Cerebellar cortex (tissue), 1 donor: ENCODE measurements at regions not wholly inside any gene's neighbourhood (a gene's known extent, or its start where the extent isn't known, plus 50 kb on each side); places are given as distances from the start of the nearest gene placed in this dataset.
"Not testable (repeated sequence)": the region's sequence is repeated elsewhere in the genome, so short reads cannot be mapped to it uniquely, and the experiment has no call there.

Experiments used
- DNase-seq: peaks from one replicate; pipeline ENCODE4 v3.0.0-alpha.2; 2015; ENCODE audit warnings: low spot score

DNA sequence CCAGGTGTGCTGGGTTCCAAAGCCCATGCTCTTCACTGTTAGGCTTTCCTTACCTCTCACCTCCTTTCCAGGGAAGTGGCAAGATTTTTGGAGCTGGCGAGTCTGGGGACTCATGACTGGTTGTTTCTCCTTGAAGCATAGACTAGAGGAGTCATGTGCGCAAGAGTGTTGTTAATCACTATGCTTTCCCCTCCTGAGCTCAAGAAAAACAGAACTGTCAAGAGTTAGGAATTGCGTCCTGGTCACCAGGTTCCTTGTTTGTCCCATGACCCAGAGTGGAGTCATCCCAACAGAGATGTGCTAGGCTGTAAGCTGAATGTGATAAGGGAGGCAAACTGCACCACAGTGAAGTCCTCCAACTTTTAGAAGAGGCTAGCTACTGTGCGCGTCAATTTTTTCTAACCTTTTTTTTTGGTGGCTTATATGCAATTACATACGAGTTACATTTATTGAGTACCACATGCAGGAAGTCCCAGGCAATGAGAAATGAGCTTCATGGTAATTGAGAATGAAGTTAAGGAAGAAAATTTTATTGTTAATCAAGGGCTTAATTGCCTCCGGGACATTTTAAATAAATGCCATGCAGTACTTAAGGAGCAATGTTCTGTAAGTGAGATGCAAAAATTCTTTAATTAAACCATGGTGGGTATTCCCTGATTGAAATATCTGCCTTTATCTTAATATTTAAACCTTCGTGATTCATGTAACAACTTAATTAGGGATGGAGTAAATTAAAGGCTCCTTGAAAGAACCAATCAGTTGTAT lies 233.9 kb downstream of the ZIC5 start:
- DNase-seq, result no peak

DNA sequence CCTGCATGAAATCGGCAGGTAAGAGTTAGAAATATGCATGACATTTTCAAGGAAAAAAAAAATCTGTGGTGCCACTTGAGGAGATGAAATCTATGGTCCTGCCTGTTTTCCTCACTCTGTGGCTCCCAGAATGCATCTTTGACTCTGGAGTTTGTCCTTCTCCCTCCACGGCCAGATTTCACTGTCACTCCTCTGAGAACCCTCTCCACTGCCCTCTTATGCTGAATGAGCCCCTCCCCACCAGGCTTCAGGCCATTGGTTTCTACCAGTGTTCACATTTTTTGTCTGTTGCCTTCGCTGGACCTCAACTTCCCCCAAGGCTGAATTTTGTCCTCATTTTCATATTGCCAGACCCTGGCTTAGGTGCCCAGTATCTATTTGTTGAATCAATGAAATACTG lies 235.0 kb downstream of the ZIC5 start:
- no peak for DNase-seq

DNA sequence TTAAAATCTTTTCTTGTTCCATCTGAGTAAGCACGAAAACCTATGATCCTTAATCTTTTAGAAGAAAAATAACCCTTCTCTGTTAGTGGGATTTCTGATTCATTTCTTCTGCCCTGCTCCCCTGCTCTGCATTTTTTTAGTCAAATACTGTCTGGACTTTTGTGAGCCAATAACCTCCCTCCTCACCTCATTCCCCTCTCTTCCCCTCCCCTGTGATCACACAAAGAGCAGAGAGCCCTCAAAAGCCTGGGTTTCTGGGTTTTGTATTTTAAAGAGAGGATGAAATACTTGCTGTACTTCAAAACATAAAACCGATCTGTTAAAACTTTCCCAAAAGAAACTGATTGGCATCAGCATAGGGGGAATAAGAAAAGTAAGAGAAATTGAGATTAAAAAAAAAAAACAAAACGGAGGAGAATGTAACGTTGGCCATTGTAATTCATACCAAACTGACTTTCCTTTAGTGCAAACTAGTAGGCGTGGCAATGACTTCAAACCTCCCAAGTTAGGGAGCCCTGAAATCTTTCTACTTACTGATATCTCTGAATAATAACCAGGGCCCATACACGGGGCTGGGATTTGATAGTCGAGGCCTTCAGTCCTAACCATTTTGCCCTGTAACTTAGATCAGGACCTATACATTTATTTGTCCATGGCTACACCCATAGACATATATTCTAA lies 232.9 kb downstream of the TM9SF2 start:
- DNase-seq, result no peak

DNA sequence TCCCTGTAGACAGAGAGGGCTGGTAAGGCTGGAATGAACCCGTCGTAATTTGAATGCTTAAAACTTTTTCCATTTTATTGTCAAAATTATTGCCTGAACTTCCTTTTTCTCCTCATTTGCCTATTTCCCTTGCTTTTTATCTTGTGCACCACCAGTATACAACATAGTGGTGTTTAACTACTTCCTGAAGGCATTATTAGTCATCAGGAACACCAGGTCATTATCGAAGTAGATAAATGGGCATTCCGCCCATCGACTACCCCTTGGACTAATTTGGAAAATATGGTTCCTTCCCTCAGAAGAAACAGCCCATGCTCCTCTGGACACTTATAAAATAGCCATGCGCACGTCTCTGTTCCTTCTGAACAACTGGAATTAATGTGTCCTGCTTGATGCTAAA lies 232.1 kb downstream of the TM9SF2 start:
- no peak for DNase-seq

DNA sequence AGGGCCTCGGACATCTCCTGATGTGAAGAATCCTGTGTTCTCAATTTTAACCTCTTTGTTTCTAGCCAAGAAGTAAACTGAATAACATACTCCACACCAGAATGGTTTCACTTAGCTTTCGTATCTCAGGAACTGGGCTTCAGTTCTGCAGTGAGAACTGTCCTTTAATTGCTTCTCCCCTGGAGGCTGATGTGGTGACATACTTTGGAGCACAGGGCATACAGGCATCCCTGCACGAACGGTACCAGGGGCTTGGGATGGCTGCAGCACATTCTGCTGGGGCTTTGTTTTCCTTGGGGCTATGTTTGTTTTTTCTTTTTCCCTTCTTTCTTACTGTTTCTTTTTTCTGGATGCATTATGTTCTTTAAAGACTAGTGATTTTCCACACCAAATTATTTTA lies 230.5 kb downstream of the TM9SF2 start:
- no peak for DNase-seq

DNA sequence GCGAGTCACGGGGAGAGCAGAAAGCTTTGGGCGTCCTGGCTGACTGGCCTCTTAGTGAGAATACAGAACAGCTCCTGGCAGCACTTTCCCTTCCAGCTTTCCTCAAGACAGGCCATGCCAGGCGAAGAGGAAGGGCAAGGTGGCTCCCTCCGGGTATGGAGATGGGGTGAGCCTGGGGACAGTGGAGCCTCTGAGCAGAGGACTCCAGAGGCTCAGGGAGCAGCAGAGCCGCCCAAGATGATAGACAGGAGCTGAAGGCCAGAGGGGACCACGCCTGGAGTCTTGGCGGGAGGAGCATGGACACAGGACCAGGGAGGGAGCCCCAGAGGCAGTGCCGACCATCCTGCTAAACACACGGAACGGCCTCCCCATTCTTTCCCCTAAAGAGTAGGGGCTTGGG lies 229.1 kb downstream of the TM9SF2 start:
- no peak for DNase-seq

DNA sequence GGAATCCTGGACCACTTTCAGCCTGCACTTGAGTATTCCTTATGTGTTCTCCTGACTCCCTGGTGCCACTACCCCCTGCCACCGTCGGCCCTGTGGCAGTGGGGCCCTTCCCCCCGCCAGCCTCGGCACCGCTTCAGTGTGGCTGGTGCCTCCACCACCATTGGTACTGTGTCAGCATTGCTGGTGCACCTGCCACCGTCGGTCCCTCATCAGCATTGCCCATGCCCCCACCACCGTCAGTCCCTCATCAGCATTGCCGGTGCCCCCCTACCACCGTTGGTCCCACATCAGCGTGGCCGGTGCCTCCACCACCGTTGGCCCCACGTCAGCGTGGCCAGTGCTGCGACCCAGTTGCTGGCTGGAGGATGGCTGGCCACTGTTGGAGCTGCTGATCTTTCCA lies 228.5 kb downstream of the TM9SF2 start:
- no peak for DNase-seq

DNA sequence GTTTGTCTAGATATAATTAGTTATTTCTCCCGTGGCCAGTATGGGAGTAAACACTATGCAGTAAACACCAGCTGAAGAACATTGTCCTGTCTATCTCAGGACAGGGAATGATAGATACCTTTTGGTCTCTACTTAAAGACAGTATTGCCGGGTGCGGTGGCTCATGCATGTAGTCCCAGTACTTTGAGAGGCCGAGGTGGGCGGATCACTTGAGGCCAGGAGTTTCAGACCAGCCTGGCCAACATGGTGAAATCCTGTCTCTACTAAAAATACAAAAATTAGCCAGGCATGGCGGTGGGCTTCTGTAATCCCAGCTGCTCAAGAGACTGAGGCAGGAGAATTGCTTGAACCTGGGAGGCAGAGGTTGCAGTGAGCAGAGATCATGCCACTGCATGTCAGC lies 226.4 kb downstream of the TM9SF2 start:
- DNase-seq, result not testable (repeated sequence)

DNA sequence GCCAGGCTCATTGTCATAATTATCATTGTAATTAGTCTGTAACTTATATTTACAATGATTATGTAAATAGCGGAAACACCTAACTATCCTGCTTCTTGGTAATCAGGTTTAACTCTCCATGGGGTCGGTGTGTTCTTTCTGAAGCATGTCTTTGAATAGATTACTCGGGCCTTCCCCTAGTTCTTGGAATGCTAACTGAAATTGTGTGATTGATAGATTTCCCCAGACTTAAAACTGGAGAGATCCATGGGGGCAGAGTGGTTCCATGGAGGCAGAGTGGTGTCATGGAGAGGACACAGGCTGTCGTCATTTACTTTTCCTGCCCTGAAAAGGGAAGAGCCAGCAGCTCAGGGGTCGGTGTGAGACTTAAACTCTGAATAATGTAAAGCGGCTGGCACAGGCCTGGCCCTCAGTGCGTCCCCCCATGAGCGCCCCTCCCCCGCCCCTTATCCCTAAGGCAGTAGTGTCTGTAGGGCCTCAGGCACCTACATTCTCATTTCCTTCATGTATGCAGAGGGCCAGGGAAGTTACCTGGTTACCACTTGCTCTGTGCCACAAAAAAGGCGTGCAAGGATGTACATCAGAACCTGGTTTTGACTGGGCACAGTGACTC lies 225.1 kb downstream of the TM9SF2 start:
- DNase-seq, result no peak

DNA sequence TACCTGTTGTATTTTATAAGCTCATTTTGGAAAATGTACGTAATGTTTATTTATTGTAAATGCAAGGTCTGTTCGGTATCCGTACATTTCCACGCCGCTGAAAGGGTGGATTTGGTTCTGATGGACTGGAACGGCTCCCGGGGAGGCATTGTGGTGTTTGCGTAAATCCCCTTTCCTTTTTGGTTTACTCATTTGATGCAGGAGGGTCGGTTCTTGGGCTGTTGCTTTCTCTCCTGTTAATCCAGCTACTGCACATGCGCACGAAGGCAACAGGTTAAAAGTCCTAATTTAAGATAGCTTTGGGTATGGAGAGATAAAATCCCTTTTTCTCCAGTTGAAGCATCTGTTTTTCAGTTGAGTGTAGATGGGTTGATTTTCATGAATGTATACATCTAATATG lies 224.4 kb downstream of the TM9SF2 start:
- no peak for DNase-seq

DNA sequence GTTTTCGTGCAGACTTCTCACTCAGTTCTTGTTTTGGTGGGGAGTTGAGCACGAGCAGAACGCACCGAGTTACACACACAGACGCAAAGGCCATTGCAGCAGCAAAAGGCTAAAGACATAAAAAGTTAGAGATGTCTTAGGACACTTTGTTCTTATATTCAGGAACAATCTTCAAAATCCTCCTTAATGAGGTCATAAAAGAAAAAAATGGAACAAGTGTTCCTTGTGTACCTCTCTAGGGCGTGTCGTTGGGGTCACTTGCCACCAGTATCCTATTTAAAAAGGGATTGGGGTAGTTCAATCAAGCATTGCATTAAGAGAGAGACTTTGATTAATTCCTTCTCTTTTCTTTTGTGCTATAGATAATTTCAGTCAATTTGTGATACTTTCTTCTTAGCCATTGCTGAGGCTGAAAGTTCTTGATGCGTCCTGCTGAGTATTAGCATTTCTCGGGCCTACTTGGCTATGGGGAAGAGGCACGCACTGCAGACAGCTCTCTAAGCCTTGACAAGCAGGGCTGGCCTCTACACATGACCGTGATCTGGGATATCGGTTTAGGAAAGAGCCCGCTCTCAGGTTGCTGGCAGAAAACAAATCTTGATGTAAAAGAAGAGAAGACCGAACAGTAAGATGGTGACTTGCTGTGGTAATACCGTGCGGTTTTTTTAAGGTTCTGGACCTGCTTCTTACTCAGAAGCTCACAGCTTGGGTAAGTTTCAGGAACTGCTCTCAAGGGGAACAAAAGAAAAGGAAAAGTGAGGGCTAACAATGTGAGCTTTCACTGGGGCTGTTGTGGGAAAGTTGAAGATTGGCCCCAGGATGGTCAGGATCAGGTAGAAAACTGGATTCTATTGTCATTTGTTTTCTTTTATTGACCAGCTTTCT lies 223.6 kb downstream of the TM9SF2 start:
- no peak for DNase-seq

DNA sequence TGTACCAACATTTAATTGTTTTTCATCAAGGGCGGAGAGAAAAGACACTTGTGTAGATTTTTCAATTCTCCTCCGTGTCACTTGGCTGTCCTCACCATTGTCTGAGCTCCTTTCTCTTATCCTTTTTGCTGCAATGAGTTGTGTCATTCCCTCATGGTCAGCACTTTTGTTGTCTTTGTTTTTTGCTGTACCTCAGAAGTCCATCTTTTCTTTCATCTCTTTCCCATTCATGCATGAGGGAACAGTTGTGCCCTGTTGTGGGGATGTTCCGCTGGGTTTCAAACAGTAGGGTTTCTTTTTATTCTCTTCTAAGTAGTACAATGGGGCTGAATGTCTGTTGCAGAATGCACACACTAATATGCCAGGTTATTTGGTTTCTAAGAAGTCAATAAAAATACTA lies 222.6 kb downstream of the TM9SF2 start:
- DNase-seq, result no peak

DNA sequence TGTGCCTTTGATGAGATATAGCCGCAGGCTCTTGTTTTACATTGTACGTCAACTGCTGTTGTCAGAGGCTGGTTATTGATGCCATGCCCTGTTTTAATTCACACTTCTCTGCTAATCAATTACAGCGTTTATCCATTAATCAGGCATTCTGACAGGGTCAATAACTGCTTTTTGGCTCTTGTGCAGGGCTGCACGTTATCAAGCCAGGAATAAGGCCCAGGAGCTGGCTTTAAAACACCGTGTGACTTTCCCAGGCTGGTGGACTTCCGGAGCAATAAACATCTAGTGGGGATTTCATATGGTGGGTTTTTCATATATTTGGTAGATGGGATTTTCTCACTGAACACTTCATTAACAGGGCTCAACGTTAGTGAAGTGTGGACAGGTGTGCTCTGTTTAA lies 221.7 kb downstream of the TM9SF2 start:
- no peak for DNase-seq

DNA sequence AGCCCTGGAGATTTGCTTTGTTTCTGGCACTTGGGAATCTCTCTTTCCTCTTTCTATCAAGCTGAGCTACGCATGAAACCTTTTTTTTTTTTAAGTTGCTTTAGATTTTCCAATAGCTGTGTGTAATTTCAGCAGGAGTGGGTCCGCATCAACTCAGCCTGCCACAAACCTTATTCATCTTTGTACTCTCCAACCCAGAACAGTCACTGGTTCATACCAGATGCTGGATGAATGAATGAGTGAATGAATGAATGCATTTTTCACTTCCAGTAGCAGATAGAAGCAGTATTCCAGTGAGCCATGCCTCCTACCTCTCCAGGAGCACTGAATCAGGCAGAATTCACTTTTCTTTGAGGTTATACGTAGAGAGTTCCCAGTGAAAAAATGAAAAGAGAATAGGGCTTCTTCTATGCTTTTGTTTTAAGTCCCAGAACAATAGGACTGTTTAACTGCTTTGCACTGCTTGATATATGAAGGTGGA lies 221.1 kb downstream of the TM9SF2 start:
- no peak for DNase-seq

DNA sequence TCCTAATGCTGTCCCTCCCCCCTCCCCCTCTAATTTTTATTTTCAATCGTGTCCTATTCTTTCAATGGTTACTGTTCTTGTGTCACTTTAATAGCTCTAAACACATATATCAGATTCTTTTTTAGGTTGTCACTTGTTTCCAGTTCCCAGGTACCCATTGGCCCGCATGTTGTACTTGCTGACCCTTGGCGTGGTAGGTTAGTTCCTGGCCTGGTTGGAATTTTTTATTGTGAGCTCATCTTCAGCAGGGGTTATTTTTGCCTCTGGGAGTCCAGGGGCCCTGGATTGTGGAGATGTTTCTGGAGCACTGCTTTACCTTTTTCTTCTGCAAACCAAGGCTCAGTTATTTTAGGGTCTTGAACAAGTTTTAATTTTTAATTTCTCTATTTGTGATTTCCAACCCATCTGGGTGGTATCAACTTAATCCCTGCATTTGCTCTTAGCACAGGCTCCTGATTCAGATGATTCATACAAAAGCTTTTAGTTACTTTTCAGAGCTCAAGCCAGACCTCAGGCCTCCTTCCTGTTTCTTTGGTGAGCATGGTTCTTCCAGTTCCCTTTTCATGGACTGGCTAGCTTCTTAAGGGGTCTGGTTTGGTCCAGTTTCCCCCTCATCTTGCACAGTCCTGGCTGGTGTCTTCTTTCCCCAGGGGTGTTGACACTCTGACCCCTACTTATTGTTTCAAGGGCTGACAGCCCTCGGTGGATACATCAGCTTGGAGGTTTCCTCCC lies 220.5 kb downstream of the TM9SF2 start:
- DNase-seq, result no peak

DNA sequence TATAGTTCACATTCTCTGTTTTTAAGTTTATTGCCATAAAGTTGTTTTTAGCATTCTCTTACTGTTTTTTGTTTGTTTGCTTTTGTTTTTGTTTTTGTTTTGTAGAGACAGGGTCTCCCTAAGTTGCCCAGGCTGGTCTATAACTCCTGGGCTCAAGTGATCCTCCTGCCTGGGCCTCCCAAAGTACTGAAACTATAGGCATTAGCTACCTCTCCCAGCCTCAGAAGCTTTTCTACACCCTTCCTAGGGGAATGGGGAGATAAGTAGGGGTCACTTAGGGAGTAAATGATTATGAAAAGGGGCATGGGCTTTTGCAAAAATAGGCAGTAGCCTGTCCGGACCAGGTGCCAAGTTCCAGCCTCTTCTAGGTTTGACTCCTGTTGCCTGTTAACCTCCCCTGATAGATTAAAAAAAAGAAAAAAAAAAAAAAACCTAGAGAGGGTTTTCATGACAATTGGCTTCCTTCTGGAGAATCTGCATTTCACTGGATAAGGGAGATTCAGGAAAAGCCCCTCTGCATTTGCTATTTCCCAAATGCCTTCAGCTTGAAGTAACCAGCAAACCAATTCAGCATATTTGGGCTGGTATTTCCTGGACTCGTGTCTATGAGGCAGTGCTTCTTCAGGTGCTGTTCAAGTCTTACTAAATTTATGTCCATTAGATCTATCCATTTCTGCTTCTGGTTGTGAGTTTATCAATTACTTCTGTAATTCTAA lies 216.8 kb downstream of the TM9SF2 start:
- no peak for DNase-seq

DNA sequence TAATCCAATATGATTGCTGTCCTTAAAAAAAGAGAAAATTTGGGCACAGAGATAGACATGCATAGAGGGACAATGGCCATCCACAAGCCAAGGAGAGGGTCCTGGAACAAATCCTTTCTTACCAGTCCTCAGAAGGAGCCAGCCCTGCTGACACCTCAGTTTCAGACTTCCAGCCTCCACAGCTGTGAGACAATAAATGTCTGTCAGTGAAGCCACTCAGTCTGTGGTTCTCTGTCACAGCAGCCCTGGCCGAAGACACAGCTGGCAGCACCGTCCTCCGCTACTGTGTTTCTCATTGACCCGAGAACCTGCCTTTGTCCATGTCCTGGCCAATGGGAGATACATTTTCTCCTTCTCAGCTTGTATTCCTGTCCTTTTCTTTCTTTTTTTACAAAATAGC lies 207.9 kb downstream of the TM9SF2 start:
- no peak for DNase-seq

DNA sequence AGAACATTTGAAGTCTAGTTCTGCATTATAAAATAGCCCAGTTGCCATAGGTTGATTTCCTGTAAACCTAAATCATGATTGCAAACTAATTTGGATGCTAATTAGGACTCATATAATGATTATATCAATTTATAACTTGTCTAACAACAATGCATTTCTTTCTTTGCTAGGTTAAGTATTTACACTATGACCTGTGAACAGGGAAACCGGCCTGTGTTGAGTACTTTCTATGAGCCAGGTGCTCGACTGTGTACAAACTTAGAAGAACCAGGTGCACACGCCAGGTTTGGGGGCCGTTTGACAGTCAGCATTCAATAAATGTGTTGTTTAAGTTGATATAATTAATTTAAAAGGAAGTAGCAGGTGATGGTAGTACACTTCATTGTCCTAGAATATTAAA lies 203.1 kb downstream of the TM9SF2 start:
- DNase-seq, result no peak

DNA sequence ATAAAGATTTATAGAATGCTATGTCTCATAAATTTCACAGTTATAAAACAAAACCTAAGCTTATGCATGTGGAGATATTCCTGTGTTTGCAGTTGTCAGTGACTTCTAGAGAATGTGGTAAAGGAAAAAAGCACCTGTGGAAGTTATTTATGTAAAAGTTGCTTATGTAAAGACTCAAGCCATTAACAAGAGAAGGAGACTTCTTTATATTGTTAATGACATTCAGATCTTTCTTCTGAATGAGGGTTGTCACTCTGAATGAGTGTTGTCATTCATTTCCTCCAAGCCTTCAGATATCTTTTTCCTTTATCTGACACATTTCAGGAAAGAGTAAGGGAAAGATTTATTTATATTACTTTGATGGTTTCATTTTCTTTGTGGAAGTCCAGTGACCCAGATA lies 202.6 kb downstream of the TM9SF2 start:
- DNase-seq, result no peak

DNA sequence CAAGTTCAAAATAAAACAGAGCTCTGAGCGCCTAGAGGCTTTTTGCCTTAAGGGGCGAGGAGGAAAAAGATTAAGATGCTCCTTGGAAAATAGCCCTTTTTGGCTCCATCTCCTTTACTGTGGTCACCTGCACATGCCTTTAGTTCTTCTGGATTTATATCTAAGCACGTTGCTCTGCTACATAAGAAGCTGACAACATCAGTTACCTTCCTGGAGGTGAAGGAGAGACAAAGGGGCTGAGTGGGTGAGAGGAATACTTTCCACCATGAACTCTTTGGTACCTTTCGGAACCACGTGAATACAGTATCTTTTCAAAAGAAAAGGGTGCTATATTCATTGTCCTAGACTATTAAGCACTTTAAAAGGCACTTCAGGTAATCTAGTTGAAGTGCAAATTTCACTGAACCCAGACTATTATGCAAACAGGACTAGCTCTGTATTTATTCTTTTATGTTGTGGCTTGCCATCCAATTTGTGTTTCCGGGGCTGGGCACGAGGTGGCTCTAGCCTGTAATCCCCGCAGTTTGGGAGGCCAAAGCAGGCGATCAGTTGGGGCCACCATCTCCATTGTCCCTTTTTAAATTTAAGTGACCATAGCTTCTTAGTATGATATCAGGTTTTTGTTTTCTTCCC lies 201.5 kb downstream of the TM9SF2 start:
- DNase-seq, result no peak
